GM19395 (cell line): ENCODE measurements at regions not wholly inside any gene's neighbourhood (a gene's known extent, or its start where the extent isn't known, plus 50 kb on each side); places are given as distances from the start of the nearest gene placed in this dataset.

ENCODE experiments used
- ATAC-seq: cut with Tn5 transposase; IDR thresholded peaks from one replicate; pipeline ENCODE4 v1.9.1; 2021; ENCODE audit warnings: mild to moderate bottlenecking, moderate library complexity; ENCODE audit not compliant: unreplicated experiment

GRCh38 chr1:98049370-98050135 is 128.7 kb upstream of the DPYD start:
- ATAC-seq = no peak

DNA sequence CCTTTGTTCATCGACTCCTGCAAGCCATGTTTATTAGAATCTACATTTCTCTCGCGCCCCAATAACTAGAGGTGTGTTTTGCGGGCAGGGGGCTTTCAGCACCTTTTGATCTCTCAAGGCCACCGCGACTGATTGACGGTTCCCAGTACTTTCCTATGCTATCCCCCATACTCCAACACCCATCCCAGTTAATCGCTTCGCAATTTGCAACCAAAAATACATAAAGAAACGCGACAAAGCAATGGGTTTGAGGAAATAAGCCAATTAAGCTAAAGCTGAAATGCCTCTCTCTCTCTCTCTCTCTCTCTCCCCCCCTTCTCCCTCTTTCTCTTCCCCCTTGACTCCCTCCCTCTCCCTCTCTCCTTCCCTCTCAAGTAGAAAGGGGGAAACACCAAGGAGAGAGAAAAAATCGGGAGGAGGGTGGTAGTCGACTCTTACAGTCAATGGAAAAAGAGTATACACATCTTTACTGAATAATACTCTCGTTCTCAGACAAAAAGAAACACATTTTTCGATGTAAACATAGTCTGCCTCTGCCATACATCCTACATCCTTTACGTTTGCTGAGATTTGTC is 128.0 kb upstream of the DPYD start:
- ATAC-seq = no peak

DNA sequence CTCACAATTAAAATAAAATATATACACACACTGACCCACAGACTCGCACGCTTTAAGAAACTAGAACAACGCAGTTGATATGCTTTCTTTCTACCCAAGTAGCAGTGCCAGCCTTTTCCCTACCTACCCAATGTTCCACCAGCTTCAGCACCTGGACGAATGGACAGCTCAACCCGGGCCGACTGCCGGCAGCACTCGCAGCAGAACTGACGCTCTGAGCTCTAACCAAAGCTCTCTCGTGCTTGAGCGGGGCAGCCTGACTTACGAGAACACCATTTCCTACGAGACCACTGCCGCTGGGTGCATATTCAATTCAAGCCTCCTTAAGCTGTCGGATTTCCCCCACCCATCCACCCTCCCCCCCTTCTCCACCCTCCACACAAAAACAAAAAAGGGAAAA is 127.4 kb upstream of the DPYD start:
- peak; percentile 55 for ATAC-seq

- no peak for ATAC-seq
These were observed 126.3 kb upstream of the DPYD start for GRCh38 chr1:98047171-98047570.

DNA sequence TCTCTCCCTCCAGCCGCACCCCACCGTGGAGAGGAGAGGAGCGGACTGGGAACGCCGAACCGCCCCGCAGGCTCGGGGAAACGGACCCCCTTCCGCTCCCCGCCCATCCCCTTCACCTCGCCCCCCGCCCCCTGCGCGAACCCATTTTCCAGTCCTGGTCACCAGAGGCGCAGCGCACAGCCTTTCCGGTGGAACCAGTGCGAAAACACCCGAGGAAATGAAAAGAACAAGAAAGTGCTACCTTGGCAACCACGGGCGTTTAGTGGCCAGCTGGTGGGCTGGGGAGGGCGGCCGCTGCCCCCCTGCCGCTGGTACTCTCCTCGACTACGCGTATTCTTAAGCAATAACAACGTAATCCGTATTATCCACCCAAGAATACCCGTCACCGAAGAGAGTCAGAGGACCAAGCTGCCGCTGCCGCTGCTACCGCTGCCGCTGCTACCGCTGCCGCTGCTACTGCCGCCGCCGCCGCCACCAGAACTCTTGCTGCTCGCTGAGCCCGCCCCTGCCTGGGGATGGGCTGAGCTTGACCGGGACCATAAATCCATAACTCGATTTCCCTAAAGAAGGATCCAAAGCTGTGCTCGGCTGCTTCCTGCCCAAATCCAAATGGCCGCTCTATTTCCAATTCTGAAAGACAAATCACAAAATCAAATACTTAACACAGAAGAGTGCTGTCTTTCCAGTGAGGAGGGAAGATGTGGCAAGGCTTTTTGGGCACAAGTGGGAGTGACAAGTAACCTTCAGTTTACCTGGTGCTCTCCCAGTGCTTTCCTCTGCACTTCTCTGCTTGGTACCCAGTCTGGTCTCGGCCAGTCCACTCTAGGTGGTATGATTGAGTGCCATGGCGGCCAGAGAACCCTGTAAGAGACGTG is 125.2 kb upstream of the DPYD start:
- peak; percentile 60 for ATAC-seq

- peak; percentile 37 for ATAC-seq
These were observed 124.5 kb upstream of the DPYD start for GRCh38 chr1:98045211-98045766.

DNA sequence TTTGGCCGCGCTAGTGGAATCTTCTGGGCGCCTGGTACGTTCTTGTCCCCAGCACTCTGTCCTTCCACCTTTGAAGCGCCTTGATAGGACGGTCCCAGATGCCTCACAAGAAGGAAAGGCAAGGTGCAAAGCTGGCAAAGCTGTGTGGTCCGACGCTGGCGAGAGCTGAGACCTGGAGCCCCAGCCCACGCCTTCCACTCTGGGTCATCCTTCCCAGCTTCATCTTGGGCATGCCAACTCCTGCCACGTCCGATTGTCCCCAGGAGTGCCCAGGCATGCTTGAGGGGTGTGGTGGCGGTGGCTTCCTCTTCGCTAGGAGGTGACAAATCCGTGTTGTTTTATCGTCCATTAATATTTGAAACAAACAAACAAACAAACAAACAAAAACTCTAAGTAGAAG is 123.9 kb upstream of the DPYD start:
- ATAC-seq = peak; percentile 5

DNA sequence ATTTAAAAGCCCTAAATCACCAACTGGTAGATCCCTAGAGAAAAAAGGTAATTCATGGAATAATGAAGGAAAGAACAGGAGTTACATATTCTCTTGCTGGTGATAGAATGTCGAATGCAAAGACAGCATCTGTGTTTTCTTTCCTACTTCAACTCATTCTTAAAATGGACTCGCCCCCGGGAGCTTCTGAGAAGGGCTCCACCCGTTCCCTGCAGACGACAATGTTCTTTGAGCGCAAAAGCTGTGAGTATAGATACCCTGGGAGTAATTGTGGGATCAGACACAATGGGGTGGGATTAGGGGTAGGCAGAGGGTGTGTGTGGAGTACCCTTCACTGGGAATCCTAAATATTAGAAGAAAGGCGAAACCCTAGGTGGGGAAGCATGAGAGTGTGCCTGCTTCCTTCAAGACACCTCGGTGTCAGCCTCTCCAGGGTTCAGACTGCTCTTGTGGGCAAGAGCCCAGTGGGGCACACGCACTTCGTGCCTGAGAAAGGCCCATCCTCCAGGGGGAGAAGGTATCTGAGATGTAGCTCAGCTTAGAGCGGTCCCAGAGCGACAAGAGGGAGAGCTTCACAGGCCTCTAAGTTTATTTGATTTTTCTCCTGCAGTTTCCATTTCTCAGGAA is 123.3 kb upstream of the DPYD start:
- no peak for ATAC-seq

DNA sequence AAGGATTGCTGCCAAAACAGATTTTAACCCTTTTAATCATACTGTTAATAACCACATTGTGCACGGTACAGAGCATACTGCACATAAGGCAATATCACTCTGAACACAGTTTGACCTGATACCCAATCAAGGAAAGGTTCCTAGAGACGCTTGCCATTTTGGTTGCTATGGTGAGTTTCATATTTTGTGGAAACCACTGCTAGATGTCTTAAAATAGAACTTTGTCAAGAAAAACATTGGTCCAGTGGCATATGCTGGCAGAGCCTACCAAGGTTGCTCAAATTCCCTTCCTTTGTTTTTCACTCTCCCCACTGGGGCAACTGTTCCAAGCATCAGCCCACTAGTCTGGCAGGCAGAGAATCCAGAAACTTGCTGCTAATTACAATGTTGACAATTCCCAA is 114.8 kb upstream of the DPYD start:
- ATAC-seq = no peak

DNA sequence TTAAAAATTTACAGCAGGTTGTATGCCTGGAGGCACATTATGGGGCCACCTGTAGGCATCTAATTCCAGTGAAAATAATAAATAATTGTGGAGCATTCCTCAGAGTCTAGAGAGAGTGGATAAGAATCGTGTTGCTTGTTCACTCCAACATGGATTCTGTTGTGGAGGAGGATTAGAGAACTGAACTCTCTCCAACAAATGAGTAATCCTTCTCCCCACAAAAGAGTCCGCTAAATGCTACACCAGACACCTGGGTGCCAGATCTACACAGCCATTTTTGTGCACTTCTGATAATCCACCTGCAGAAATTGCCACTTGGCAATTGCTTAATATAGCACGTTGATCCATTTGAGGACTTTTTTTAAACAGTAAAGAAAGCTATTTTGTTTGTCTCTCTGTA is 113.7 kb upstream of the DPYD start:
- no peak for ATAC-seq

DNA sequence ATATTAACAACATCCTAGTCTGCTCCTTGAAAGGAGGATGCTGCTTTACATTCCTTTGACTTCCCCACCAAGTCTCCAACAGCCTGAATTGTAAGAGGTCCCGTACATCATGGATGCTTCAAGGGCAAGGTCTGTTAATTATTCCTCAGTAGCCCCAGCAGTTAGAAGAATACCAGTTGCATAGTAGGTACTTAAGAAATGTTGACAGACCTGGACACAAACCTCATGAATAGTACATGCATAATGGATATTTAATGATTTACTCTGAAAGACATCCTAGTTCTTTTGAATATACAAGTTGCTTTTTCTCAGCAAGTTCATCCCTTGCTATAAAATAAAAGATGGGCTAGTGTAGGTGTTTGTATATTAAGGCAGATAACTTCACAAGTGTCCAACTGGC is 112.1 kb upstream of the DPYD start:
- ATAC-seq = no peak

DNA sequence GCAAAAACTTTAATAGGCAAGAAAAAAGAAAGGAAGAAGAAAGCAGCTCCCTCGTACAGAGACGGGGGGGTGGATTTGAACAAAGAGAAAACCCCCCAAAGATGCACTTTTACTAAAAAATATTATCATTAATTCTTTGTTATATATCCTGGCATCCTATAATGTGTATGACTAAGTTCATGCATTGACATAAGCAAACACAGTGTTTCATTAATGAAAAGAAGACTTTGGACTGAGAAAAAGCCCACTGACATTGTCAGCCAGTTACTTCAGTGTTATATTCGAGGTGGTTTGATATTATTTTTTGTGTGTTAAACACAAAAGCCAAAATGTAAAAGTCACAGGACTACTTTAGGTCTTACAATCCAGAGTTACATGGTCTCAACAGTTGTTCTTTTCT is 110.1 kb upstream of the DPYD start:
- no peak for ATAC-seq

GRCh38 chr1:98030483-98030882 is 109.6 kb upstream of the DPYD start:
- ATAC-seq = no peak

- ATAC-seq = no peak
These were observed 108.0 kb upstream of the DPYD start for GRCh38 chr1:98028800-98029199.

GRCh38 chr1:98027103-98027705 is 106.4 kb upstream of the DPYD start:
- ATAC-seq = no peak

DNA sequence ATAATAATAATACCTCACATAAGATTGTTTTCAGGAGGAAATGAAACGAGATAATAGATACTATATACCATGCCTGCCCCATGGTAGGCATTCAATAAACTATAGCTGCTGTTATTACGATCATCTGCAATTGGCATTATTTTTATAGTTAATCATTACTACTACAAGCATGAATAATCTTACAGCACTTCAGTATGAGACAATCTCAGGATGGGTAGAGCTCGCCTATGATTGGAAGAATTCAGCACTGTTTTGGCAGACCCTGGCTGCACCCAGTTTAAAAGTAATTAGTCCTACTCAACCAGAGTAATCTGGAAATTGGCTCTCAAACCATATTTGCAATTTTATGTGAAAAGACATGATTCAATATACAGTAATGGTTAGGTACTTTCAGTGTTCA is 105.0 kb upstream of the DPYD start:
- ATAC-seq = no peak

DNA sequence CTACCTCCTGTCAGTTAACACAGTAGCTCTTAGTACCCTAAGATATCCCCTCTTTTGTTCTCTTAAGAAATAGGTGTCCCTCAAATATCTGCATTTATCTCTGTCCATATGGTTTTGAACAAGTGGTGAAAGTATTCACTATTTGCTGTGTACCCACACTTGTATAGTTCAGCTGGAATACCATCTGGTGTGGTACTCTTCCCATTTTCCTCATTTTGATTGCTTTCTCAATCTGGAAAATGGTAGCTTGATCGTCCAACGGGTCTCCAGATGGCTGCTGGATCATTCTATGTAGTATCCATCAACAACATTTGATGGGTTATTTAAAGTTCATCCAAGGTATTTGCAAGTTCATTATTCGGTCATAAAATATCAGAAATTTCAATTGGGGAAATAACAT is 100.3 kb upstream of the DPYD start:
- ATAC-seq = no peak

DNA sequence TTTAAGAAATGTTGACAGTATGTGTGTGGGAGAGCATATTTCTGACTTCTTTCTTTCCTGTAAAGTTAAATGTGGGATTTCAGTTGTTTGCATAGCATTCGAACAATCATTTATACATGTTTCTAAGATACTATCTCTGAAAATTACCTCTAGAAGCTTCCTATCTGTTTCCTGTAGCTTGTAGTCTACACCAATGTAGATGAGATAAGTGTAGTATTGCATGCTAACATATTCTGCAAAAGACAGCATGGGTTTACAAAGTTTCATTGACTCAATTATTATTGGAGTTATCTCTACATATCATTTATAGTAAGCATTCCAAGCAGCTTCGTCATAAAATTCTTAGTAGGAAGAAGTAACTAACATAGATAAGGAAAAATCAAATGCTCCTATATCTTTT is 98.9 kb upstream of the DPYD start:
- ATAC-seq = no peak

GRCh38 chr1:98018074-98018473 is 97.2 kb upstream of the DPYD start:
- no peak for ATAC-seq

GRCh38 chr1:98017184-98017583 is 96.3 kb upstream of the DPYD start:
- no peak for ATAC-seq

DNA sequence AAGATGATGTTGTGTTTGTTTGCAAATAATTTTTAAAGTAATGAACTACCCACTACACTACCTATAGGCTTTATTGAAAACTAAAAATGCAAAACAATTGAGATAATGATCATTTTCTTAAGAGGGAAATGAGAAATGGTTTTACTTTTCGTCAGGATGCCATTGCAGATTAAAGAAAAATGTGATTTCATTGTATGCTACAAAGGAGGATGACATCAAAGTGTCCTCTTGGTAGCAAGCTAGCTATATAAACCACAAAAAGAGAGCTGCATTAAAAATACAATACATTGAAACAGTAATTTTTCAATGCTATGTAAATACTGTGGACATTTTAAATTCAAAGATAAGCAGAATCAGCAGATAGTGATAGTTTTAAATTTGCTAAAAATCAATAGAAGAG is 87.5 kb upstream of the DPYD start:
- no peak for ATAC-seq
